Bronchial epithelial cell (primary cell): ENCODE measurements at regions not wholly inside any gene's neighbourhood (a gene's known extent, or its start where the extent isn't known, plus 50 kb on each side); places are given as distances from the start of the nearest gene placed in this dataset.

Experiments used
- DNase-seq: peaks from one replicate; pipeline ENCODE4 v3.0.0-alpha.2; 2010; ENCODE audit warnings: low read depth
- FAIRE-seq: peaks from 2 replicates; lab custom pipeline; 2011; peaks lifted over from hg19 to GRCh38; lab: Jason Lieb, UNC
- H3K27me3 ChIP-seq: 2 replicates; pipeline ENCODE4 v1.5.1; 2011; ENCODE audit warnings: low read length; ENCODE audit not compliant: control insufficient read depth, insufficient read depth
- H3K36me3 ChIP-seq: 2 replicates; pipeline ENCODE4 v1.5.1; 2011; ENCODE audit warnings: low read length; ENCODE audit not compliant: control insufficient read depth, insufficient read depth
- H3K4me3 ChIP-seq: 2 replicates; pipeline ENCODE4 v1.5.1; 2011; ENCODE audit warnings: mild to moderate bottlenecking, low read depth, low read length, control low read depth
- TF ChIP-seq, protein P1 (sequence below): IDR thresholded peaks from 2 replicates; pipeline ENCODE4 v1.5.1; 2011; ENCODE audit warnings: mild to moderate bottlenecking, moderate library complexity, low read length, control low read depth, inconsistent platforms; ENCODE audit not compliant: insufficient read depth, severe bottlenecking

DNA sequence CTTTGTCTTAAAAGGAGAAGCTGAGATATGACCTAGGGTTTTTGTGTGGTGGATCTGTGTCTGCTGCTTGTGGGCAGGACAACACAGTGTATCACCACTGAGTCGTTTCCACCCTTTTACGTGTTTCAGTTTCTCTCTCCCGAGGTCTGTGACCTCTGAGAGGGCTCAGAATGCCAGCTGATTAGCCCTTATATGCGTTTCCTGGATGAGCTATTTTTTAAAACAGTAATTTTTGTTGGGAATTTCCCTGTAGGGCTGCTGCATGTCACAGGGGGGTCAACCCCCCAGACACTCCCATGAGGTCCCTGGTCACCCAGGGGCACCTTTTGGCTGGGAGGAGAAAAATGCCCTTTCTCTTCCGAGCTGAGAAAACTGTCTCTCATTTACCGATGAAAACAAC is 170.4 kb upstream of the CASK start:
- FAIRE-seq (no peak), DNase-seq (no peak)
- TF ChIP-seq, protein P1, sequence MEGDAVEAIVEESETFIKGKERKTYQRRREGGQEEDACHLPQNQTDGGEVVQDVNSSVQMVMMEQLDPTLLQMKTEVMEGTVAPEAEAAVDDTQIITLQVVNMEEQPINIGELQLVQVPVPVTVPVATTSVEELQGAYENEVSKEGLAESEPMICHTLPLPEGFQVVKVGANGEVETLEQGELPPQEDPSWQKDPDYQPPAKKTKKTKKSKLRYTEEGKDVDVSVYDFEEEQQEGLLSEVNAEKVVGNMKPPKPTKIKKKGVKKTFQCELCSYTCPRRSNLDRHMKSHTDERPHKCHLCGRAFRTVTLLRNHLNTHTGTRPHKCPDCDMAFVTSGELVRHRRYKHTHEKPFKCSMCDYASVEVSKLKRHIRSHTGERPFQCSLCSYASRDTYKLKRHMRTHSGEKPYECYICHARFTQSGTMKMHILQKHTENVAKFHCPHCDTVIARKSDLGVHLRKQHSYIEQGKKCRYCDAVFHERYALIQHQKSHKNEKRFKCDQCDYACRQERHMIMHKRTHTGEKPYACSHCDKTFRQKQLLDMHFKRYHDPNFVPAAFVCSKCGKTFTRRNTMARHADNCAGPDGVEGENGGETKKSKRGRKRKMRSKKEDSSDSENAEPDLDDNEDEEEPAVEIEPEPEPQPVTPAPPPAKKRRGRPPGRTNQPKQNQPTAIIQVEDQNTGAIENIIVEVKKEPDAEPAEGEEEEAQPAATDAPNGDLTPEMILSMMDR: no peak
- H3K36me3 ChIP-seq: no peaks in the 10 kb centered on the region
- H3K27me3 ChIP-seq: no peaks in the 10 kb centered on the region
- no peak overlapping the region for H3K4me3 ChIP-seq

GRCh38 chrX:42090395-42090794 is 167.0 kb upstream of the CASK start:
- DNase-seq (no peak), FAIRE-seq (no peak)
- TF ChIP-seq, protein P1: no peak
- Histone ChIP-seq H3K36me3 (no peaks in the 10 kb centered on the region), H3K27me3 (no peaks in the 10 kb centered on the region), H3K4me3 (no peak overlapping the region)

DNA sequence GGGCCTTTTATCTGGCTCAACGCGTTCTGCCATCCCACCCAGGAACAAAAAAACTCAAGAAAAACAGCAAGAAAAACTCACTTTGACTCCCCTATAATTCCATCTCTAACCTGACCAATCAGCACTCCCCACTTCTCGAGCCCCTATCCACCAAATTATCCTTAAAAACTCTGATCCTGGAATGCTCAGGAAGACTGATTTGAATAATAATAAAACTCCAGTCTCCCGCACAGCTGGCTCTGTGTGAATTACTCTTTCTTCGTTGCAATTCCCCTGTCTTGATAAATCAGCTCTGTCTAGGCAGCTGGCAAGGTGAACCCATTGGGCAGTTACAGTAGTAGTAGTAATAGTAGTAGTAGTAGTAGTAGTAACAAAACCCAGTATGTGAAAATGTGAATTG is 165.7 kb upstream of the CASK start:
- no peaks in the 10 kb centered on the region for H3K36me3 ChIP-seq
- H3K27me3 ChIP-seq: no peaks in the 10 kb centered on the region
- FAIRE-seq: no peak
- H3K4me3 ChIP-seq: no peak overlapping the region
- TF ChIP-seq, protein P1: no peak
- no peak for DNase-seq

- no peaks in the 10 kb centered on the region for H3K27me3 ChIP-seq
- no peak overlapping the region for H3K4me3 ChIP-seq
- FAIRE-seq (no peak), DNase-seq (no peak)
- TF ChIP-seq, protein P1: no peak
- H3K36me3 ChIP-seq: no peaks in the 10 kb centered on the region
Observed at GRCh38 chrX:42087960-42088359, 164.6 kb upstream of the CASK start.

- no peak for FAIRE-seq
- Histone ChIP-seq H3K4me3 (no peak overlapping the region), H3K27me3 (no peaks in the 10 kb centered on the region), H3K36me3 (no peaks in the 10 kb centered on the region)
- TF ChIP-seq, protein P1: no peak
- DNase-seq: peak; percentile 64
Observed at GRCh38 chrX:42085836-42086235, 162.5 kb upstream of the CASK start.

- no peaks in the 10 kb centered on the region for H3K27me3 ChIP-seq
- TF ChIP-seq, protein P1: no peak
- H3K36me3 ChIP-seq: no peaks in the 10 kb centered on the region
- FAIRE-seq (no peak), DNase-seq (no peak)
- H3K4me3 ChIP-seq: no peak overlapping the region
Observed at GRCh38 chrX:42079968-42080367, 156.6 kb upstream of the CASK start.
